Loucy (cell line): ENCODE measurements at regions not wholly inside any gene's neighbourhood (a gene's known extent, or its start where the extent isn't known, plus 50 kb on each side); places are given as distances from the start of the nearest gene placed in this dataset.

Experiments used
- CTCF ChIP-seq: fragments of 200-600 bp; sonication (generic); conservative IDR thresholded peaks from 2 replicates; pipeline ENCODE4 v1.5.1; 2014; ENCODE audit warnings: mild to moderate bottlenecking, antibody characterized with exemption, low read length
- EZH2phosphoT487 ChIP-seq: fragments of 200-600 bp; IDR thresholded peaks from 2 replicates; pipeline ENCODE4 v1.6.1; 2018; ENCODE audit warnings: antibody characterized with exemption, mild to moderate bottlenecking, moderate library complexity, borderline replicate concordance

- TF ChIP-seq CTCF = no peak
- no peak for TF ChIP-seq EZH2phosphoT487
Observed at GRCh38 chr13:77378662-77379061, 51.8 kb upstream of the MYCBP2 start.
